NCI-H226 (cell line): ENCODE measurements at regions not wholly inside any gene's neighbourhood (a gene's known extent, or its start where the extent isn't known, plus 50 kb on each side); places are given as distances from the start of the nearest gene placed in this dataset.

Source experiments
- DNase-seq: peaks from one replicate; pipeline ENCODE4 v3.0.0-alpha.2; 2015

- DNase-seq = no peak
Observed at GRCh38 chr4:126242679-126243390, 928.1 kb downstream of the FAT4 start.

GRCh38 chr4:126247409-126247808 is 932.7 kb downstream of the FAT4 start:
- no peak for DNase-seq

- DNase-seq = no peak
Observed at GRCh38 chr4:126250006-126250405, 935.3 kb downstream of the FAT4 start.

GRCh38 chr4:126251169-126251568 is 936.4 kb downstream of the FAT4 start:
- no peak for DNase-seq

GRCh38 chr4:126262665-126263064 is 947.9 kb downstream of the FAT4 start:
- DNase-seq = no peak

GRCh38 chr4:126264839-126265238 is 950.1 kb downstream of the FAT4 start:
- DNase-seq = peak; percentile 48

GRCh38 chr4:126265888-126266287 is 951.1 kb downstream of the FAT4 start:
- no peak for DNase-seq

- DNase-seq = peak; percentile 80
Observed at GRCh38 chr4:126267689-126268088, 952.9 kb downstream of the FAT4 start.

GRCh38 chr4:126268106-126268505 is 953.4 kb downstream of the FAT4 start:
- peak; percentile 42 for DNase-seq

- DNase-seq = peak; percentile 86
Observed at GRCh38 chr4:126269106-126269505, 954.4 kb downstream of the FAT4 start.

GRCh38 chr4:126271292-126271691 is 956.5 kb downstream of the FAT4 start:
- DNase-seq = no peak

- DNase-seq = no peak
Observed at GRCh38 chr4:126273746-126274145, 959.0 kb downstream of the FAT4 start.

- no peak for DNase-seq
Observed at GRCh38 chr4:126291886-126292285, 977.1 kb downstream of the FAT4 start.

- no peak for DNase-seq
Observed at GRCh38 chr4:126298271-126298670, 983.5 kb downstream of the FAT4 start.

GRCh38 chr4:126306152-126306869 is 991.6 kb downstream of the FAT4 start:
- no peak for DNase-seq

GRCh38 chr4:126318376-126318775 is 1003.6 kb downstream of the FAT4 start:
- DNase-seq = no peak

- no peak for DNase-seq
Observed at GRCh38 chr4:126328914-126329313, 1014.2 kb downstream of the FAT4 start.

GRCh38 chr4:126338548-126338947 is 1023.8 kb downstream of the FAT4 start:
- no peak for DNase-seq

GRCh38 chr4:126341927-126342326 is 1027.2 kb downstream of the FAT4 start:
- DNase-seq = no peak

- no peak for DNase-seq
Observed at GRCh38 chr4:126344472-126344871, 1029.7 kb downstream of the FAT4 start.

- peak; percentile 9 for DNase-seq
Observed at GRCh38 chr4:126346654-126347053, 1031.9 kb downstream of the FAT4 start.

- DNase-seq = no peak
Observed at GRCh38 chr4:126354784-126355183, 1040.0 kb downstream of the FAT4 start.

- no peak for DNase-seq
Observed at GRCh38 chr4:126358041-126358440, 1043.3 kb downstream of the FAT4 start.

- no peak for DNase-seq
Observed at GRCh38 chr4:126361287-126361686, 1046.5 kb downstream of the FAT4 start.
